ENCODE measurements at regions not wholly inside any gene's neighbourhood (a gene's known extent, or its start where the extent isn't known, plus 50 kb on each side); places are given as distances from the start of the nearest gene placed in this dataset.

DNA sequence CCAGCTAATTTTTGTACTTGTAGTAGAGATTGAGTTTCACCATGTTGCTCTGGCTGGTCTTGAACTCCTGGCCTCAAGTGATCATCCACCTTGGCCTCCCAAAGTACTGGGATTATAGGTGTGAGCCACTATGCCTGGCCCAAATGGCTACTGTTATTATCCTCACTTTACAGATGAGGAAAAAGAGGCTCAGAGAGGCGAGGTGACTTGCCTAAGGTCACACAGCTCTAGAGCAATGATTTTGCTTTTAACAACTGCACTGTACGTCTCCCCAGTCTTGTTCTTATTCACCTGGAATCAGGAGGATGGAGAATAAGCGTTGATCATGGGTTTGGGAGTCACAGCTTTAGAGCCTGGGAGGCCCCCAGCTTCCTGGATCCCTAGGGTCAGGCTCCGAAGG lies 69.8 kb upstream of the NCOR2 start:
- no peak for TF ChIP-seq POLR2A (IDR thresholded peaks at IDR 0.05; ENCODE audit: low read depth, low read length)
- no peak for TF ChIP-seq POLR2AphosphoS5 (IDR thresholded peaks at IDR 0.05; ENCODE audit: low read depth, low read length)
- TF ChIP-seq TAF1 (IDR thresholded peaks at IDR 0.05; ENCODE audit: low read depth, low read length): no peak
- no peak for TF ChIP-seq SPI1 (IDR thresholded peaks at IDR 0.05; ENCODE audit: low read depth, low read length)

Data from GM12891 (cell line).